Stimulated activated effector memory CD8-positive, alpha-beta T cell treated with anti-CD3 and anti-CD28 coated beads, Interleukin-12 subunit alpha, Interleukin-12 subunit beta, amount 100 ng/mL, for 72 hours (primary cell): ENCODE measurements at regions not wholly inside any gene's neighbourhood (a gene's known extent, or its start where the extent isn't known, plus 50 kb on each side); places are given as distances from the start of the nearest gene placed in this dataset.

Experiments used
- ATAC-seq: fragments of 150-1000 bp; cut with Tn5 transposase; 2 replicates; pipeline ENCODE4 v1.10.0; 2021
- DNase-seq, 2 donors: peaks; one replicate each; pipeline ENCODE4 v3.0.0; 2021 to 2022; ENCODE audit warnings: low spot score in 2 of 2
- H3K27ac Mint-ChIP-seq: one replicate; pipeline ENCODE4 v1.8.0; 2022; ENCODE audit warnings: mild to moderate bottlenecking, mixed read lengths
- H3K36me3 Mint-ChIP-seq: one replicate; pipeline ENCODE4 v1.8.0; 2022; ENCODE audit warnings: mild to moderate bottlenecking, mixed read lengths
- H3K4me1 Mint-ChIP-seq: one replicate; pipeline ENCODE4 v1.8.0; 2022; ENCODE audit warnings: mixed read lengths
- H3K4me3 Mint-ChIP-seq: one replicate; pipeline ENCODE4 v1.8.0; 2022; ENCODE audit warnings: mild to moderate bottlenecking, mixed read lengths
- H3K9me3 Mint-ChIP-seq: one replicate; pipeline ENCODE4 v1.8.0; 2022; ENCODE audit warnings: mixed read lengths

DNA sequence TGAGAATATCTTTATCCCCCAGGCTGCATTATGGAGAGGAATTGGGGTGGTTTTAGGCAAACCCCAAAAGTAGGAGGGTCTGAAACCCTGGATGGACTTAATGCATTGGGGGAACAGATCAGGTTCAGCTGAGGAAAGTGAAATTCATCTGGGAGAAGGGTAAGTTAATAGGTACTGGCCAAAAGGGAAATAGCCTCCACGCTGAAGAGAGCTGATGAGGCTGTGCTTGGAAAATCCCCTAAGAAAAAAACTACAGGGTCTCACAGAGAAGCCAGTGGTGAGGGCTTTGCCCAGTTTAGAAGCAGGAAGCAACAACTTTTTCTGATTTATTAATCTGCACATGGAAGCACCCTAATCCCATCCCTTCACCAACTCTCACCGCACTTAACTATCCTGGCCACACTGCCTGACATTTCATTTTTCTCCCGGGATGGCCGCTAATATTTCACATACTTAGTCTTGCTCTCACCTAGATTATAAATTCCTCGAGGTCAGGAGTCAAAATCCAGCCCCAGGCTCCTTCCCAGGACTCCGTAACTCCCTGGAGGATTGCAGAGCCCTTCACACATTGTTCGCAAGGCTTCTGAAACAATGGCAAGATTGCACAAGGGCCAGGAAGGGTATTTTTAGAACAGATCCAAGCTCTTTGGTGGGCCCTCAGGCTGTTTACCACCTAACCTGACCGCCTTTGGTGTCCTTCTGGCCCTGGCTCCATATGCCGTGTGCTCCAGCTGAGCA lies 60.9 kb upstream of the TARBP1 start:
- DNase-seq (no peak), ATAC-seq (no peak)
- Mint-ChIP-seq H3K9me3 (no peaks in the 10 kb centered on the region), H3K4me3 (no peak overlapping the region), H3K27ac (no peak overlapping the region), H3K4me1 (peaks cover 11% of the 10 kb centered on the region), H3K36me3 (no peaks in the 10 kb centered on the region)

DNA sequence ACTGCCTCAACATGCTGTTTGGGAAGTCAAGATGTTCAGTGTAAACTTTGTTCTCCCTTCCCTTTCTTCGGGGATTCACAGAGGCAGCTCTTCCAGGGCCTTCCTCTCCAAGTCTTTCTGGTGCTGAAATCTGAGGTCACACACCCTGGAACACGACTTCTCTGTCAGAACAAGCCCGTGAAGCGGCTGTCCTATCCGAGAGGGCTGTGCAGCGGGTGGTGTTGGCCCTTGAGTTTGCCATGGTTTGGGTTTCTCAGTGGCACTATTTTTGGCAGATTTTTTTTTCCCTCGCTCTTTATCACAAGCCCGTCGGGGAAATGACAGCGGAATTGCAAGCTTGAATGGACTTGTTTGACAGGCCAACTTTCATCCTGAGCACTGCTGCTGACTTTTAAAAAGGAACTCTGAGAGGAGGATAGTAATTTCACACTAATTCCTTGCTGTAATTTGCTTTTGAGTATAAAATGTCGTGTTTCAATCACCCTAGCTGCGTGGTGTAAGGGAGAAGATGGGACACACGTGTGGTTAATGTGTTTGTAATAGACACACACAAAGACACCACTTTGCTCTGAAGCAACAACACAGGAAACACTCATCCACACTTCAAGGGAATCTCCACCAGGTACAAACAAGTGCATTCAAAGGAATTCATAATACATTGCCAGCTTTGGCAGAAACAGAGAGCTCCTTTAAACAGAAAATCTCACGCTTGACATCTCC lies 60.1 kb upstream of the TARBP1 start:
- Mint-ChIP-seq H3K4me1 (peaks cover 4% of the 10 kb centered on the region), H3K36me3 (no peaks in the 10 kb centered on the region), H3K9me3 (no peaks in the 10 kb centered on the region), H3K4me3 (no peak overlapping the region), H3K27ac (no peak overlapping the region)
- ATAC-seq (no peak), DNase-seq (no peak)

DNA sequence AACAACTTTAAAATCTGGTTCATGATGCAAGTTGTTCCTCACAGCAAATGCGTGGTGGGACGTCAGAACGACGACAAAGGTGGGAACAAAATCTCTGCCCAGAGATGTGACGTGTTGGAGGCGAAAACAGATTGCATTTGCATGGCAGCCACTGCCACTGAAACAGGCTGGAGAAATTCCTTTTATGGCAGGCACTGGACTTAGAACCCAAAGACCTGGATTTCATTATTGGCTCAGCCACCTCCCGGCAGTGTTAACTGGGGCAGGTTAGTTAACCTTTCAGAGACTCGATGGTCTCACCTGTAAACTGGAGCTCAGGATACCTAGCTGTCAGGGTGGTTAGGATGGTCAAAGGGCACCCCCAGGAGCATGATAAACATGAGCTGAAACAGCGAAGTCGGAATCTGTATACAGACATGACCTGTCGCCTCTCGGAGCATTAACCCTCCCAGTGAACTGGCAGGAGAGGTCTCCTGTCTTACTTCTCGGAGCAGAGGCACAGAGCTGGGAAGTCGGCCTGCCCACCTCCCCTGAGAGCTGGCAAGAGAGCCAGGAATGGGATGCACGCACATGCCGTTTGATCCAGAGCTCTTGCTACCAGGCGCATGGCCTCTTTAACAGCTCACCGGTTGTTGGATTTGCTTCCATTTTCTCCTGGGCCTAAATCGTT lies 59.2 kb upstream of the TARBP1 start:
- DNase-seq (no peak), ATAC-seq (no peak)
- Mint-ChIP-seq H3K4me1 (no peaks in the 10 kb centered on the region), H3K4me3 (no peak overlapping the region), H3K9me3 (no peaks in the 10 kb centered on the region), H3K27ac (no peak overlapping the region), H3K36me3 (no peaks in the 10 kb centered on the region)

DNA sequence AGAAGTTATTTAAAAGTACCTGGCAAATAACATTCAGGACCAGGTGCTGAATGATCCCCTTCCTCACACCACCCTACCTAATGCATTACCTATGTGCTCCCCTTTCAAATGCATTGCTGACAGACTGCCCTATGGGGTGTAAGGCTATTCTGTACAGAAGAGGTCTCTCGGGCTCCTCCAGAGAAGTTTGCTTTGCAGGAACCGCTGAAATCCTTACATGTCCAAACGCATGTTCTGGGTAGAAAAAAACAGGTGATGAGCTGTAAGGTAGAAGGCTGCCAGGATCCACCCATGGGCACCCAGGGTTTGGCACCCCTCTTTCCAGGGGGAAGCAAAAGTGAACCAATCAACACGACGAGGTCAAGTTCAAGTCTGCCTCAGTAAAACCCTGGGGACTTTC lies 58.3 kb upstream of the TARBP1 start:
- no peaks in the 10 kb centered on the region for H3K9me3 Mint-ChIP-seq
- no peak for DNase-seq
- H3K4me1 Mint-ChIP-seq: no peaks in the 10 kb centered on the region
- no peaks in the 10 kb centered on the region for H3K36me3 Mint-ChIP-seq
- H3K4me3 Mint-ChIP-seq: no peak overlapping the region
- no peak overlapping the region for H3K27ac Mint-ChIP-seq
- no peak for ATAC-seq

DNA sequence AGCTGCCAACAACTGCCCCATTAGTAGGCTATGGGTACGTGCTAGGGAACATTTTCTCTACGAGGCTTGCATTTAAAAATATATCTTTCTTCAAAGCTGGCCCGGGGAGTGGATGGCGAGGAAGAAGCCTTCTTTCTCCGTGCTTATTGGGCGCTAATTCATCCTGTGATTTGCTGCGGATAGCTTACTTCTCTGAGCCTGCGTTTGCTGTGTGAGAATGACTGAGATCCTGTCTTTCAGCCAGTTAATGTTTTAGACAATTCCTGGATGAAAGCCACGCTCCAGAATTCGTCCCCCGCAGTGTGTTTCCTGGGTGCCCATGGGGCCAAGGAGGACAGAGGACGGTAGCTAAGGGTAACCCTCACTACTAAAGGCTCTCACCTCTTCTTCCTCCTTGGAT lies 57.8 kb upstream of the TARBP1 start:
- Mint-ChIP-seq H3K27ac (no peak overlapping the region), H3K9me3 (no peaks in the 10 kb centered on the region), H3K4me3 (no peak overlapping the region), H3K36me3 (no peaks in the 10 kb centered on the region), H3K4me1 (no peaks in the 10 kb centered on the region)
- no peak for DNase-seq
- no peak for ATAC-seq

DNA sequence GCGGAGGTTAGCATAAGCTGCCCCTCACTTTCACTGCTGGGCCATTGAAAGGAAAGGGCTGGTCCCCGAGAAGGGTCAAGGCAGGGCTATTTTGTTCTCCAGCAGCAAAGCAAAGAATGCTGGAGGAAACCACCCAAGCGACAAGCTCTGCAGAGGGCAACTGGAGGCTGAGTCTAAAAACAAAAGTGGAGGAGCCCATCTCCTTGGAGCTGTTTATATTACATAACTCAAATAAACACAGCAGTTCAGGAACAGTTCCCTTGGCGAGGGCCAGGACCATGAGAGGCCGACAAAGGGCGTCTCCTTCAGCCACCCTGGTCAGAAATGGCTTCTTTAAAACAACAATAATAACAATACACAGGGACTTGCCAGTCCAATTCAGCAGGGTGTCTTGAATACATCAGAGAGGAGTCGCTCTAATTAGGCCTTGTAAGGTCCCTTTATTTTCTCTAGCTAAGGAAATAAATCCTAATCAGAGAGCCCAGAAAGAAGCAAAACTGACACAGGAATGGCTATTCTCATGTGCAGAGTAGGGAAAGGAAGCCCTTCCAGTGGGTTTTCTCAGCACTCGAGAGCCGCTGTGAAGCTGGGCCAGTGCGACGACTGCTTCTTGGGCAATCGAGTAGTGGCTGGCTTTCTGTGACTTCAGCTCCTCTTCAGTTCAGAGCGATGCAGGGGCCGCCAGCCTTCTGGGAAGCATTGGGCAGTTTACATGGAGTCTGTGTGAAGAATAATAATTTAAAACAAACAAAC lies 57.0 kb upstream of the TARBP1 start:
- no peaks in the 10 kb centered on the region for H3K36me3 Mint-ChIP-seq
- DNase-seq (no peak), ATAC-seq (no peak)
- no peak overlapping the region for H3K27ac Mint-ChIP-seq
- no peak overlapping the region for H3K4me3 Mint-ChIP-seq
- H3K4me1 Mint-ChIP-seq: no peaks in the 10 kb centered on the region
- no peaks in the 10 kb centered on the region for H3K9me3 Mint-ChIP-seq

DNA sequence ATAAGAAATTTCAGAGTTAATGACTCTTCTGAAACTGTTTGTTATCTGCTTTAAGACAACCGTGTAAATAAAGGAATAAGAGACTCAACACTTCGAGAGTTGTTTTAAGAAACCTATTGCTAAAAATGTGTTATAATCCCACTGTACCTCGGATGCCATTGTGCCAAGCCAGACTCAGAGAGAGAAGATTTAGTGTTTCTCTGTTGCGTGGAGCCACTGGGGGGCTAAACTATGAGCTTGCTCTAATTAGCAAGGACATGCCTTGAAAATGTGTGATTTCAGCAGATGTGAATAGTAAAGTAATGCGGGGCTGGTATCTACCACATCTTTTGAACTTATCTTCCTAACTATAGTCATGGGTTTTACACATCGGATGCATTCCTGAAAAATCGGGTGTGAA lies 56.2 kb upstream of the TARBP1 start:
- ATAC-seq (no peak), DNase-seq (no peak)
- Mint-ChIP-seq H3K4me1 (no peaks in the 10 kb centered on the region), H3K27ac (no peak overlapping the region), H3K36me3 (no peaks in the 10 kb centered on the region), H3K9me3 (no peaks in the 10 kb centered on the region), H3K4me3 (no peak overlapping the region)

DNA sequence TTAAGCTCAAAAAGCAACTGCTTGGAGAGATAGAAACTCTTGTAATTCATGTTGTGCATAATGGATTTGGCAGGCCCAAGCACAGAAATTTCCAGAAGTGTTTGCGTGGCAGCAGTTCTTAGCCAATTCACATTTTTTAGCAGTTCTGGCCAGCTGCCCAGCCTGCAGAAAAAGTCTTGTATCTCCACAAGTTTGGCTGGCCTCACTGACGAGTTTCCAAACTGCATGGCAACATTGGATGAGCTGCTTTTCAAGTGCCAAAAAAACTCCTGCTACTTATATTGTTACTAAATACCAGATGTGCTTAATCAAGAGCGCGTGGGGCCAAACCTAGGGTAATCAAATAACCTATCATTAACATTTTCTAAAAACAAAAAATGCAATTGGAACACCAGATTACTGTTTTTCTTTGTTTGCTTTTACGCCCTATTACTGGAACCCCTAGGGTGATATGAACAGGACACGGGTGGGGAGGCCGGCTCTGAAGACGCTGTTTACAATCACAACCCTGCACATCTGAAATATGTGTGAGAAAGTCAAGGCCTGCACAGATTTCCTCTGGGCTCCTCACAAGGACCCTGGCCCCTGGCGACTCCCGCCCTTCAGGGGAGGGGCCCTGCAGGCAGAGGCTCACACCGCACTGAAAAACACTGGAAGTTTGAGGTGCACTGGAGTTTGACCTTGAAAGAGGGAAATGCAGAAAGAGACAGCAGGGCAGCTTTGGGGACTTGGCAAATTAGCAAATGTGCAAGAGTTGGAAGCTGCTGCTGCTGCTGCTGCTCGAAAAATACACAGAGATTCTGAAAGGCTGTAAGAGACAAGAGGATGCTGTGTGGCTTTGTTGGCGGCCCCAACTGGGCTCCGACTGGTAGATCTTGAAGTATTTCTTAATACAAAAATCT lies 55.2 kb upstream of the TARBP1 start:
- no peaks in the 10 kb centered on the region for H3K36me3 Mint-ChIP-seq
- H3K4me3 Mint-ChIP-seq: no peak overlapping the region
- ATAC-seq (no peak), DNase-seq (no peak)
- no peaks in the 10 kb centered on the region for H3K4me1 Mint-ChIP-seq
- no peak overlapping the region for H3K27ac Mint-ChIP-seq
- H3K9me3 Mint-ChIP-seq: no peaks in the 10 kb centered on the region

DNA sequence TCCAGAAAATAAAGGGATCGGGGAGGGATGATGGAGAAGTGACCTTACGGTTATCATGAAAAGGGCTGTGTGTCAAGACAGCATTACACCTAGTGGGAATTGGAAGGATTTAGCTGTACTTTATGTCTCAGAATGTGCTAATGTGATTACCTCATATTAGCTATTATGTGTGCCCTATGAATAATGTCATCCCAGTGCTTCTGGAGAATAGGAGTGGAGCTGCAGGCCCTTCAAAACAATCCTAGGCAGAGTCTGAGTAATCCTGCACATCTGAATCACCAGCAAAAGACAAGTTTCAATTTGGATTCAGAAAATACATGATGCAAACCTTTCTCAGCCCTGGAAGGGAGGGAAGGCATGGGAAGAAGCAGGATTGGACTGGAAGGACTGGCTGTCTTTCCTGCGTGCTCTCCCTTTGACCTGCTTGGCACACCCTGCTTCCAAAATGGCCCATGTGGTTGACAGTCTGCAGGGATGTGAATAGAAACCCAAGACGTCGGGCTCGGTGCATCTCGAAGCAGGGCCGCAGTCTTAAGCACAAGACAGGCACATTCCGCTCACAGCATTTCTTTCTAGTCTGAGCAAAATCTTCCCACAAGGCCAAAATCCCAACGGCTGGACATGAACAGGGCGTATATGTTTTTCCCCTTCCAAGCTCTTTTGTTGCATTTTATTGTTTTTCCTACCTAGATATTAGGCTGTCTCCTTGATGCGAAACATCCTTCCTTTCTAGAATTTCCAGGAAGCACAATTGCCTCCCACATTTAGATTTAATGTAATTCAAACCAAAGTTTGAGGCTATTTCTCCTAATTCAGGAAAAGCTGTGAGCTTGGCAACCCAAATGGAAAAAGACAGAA lies 54.3 kb upstream of the TARBP1 start:
- ATAC-seq (peak; percentile 31), DNase-seq (no peak)
- no peaks in the 10 kb centered on the region for H3K4me1 Mint-ChIP-seq
- no peak overlapping the region for H3K4me3 Mint-ChIP-seq
- no peak overlapping the region for H3K27ac Mint-ChIP-seq
- no peaks in the 10 kb centered on the region for H3K9me3 Mint-ChIP-seq
- no peaks in the 10 kb centered on the region for H3K36me3 Mint-ChIP-seq

DNA sequence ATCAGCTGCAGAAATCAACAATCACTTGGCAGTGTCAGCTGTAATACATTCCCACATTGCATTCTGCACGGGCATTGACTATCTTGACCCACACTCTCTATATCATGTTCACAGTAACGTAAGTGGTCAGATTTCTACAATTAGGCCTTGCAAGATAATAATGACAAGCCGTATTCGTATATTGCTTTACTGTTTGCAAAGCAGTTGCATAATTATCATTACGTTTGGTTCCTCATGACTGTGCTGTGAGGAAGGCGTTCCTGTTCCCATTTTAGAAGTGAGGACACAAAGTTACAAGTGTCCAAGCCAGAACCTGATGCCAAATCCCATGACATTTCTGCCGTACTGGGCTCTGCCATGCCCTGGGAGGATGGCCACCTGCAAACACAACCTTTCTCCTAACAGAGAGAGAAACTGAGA lies 53.5 kb upstream of the TARBP1 start:
- Mint-ChIP-seq H3K36me3 (no peaks in the 10 kb centered on the region), H3K27ac (no peak overlapping the region), H3K9me3 (no peaks in the 10 kb centered on the region), H3K4me1 (no peaks in the 10 kb centered on the region), H3K4me3 (no peak overlapping the region)
- DNase-seq (no peak), ATAC-seq (no peak)

DNA sequence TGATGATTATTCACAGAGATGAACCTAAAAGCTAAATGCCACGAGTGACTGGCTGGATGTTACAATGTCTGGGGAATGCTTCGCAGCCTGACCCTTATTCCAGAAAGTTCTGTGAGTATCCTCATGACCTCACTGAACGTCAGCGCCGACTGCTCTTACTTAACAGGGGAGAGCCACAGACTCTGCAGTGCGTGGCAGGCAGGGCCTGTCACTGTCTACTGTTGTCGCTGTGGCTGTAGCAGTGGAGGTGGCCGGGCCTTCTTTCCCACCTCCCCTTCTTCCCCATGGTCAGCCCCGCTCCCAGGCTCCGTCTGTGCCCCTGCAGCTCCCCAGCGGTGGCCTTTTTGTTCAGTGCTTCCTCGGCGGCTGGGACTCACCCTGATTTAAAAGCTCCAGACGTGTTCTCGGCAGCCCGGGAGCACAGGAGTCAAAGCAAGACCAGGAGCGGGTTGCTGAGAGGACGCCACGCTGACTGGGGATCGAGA lies 52.2 kb upstream of the TARBP1 start:
- H3K36me3 Mint-ChIP-seq: no peaks in the 10 kb centered on the region
- no peaks in the 10 kb centered on the region for H3K9me3 Mint-ChIP-seq
- no peak for DNase-seq
- ATAC-seq: no peak
- no peak overlapping the region for H3K4me3 Mint-ChIP-seq
- H3K27ac Mint-ChIP-seq: no peak overlapping the region
- H3K4me1 Mint-ChIP-seq: no peaks in the 10 kb centered on the region

DNA sequence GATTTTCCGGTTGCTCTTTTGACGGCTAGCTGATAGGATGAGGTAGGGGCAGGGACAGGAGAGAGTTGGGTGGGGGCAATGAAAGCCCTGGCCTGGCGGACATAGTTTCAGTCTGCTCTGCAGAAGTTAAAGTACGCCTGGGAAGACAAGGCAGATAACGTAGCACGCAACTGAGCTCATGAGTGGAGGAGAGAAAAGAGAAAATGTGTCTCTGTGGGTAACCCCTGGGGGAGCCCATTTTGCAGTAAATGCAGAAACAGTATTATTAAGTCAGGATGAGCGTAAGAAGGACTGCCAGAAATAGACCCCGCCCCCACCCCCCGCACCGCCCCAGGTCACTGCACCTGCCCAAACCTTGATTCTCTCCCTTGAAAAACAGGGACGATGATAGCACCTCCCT lies 51.7 kb upstream of the TARBP1 start:
- DNase-seq (no peak), ATAC-seq (no peak)
- H3K27ac Mint-ChIP-seq: no peak overlapping the region
- H3K4me3 Mint-ChIP-seq: no peak overlapping the region
- H3K4me1 Mint-ChIP-seq: no peaks in the 10 kb centered on the region
- H3K36me3 Mint-ChIP-seq: no peaks in the 10 kb centered on the region
- H3K9me3 Mint-ChIP-seq: no peaks in the 10 kb centered on the region

DNA sequence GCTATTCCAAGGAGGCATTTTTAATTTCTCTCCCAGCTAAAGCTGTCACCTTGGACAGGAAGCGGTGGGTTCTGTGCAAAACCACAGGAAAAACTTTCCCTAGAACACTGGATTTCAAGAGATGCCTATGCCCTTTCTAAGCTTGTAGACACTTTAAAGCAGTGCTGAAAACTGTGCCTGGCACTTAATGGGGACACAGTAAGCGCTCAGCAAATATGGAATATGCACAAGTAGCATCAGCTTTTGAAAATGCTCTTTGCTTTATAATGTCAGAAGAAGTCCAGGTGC lies 50.9 kb upstream of the TARBP1 start:
- H3K27ac Mint-ChIP-seq: no peak overlapping the region
- ATAC-seq: no peak
- H3K4me1 Mint-ChIP-seq: no peaks in the 10 kb centered on the region
- DNase-seq: no peak
- H3K36me3 Mint-ChIP-seq: no peaks in the 10 kb centered on the region
- H3K9me3 Mint-ChIP-seq: no peaks in the 10 kb centered on the region
- no peak overlapping the region for H3K4me3 Mint-ChIP-seq
